SK-N-MC (cell line): ENCODE measurements at regions not wholly inside any gene's neighbourhood (a gene's known extent, or its start where the extent isn't known, plus 50 kb on each side); places are given as distances from the start of the nearest gene placed in this dataset.
A peak's percentile ranks its signal among the peaks of the same experiment; 100 is the strongest.
"Not testable (repeated sequence)": the region's sequence is repeated elsewhere in the genome, so short reads cannot be mapped to it uniquely, and the experiment has no call there.

Experiments
- DNase-seq: peaks from one replicate; pipeline ENCODE4 v3.0.0-alpha.2; 2011; ENCODE audit warnings: low read depth, low spot score
- H3K27ac ChIP-seq: fragments of 200-600 bp; sonication (generic); 2 replicates; pipeline ENCODE4 v1.5.1; 2016; ENCODE audit warnings: mixed run types
- H3K36me3 ChIP-seq: fragments of 200-600 bp; sonication (generic); 2 replicates; pipeline ENCODE4 v1.6.1; 2017; ENCODE audit warnings: antibody characterized with exemption, low read length, mixed read lengths; ENCODE audit not compliant: insufficient read depth
- H3K4me3 ChIP-seq: fragments of 200-600 bp; sonication (generic); 2 replicates; pipeline ENCODE4 v1.5.1; 2016
- H3K9ac ChIP-seq: fragments of 200-600 bp; sonication (generic); 2 replicates; pipeline ENCODE4 v1.8.0; 2017; ENCODE audit warnings: mixed run types, mixed read lengths; ENCODE audit not compliant: insufficient read length
- H3K9me3 ChIP-seq: fragments of 200-600 bp; sonication (generic); 2 replicates; pipeline ENCODE4 v1.6.1; 2017; ENCODE audit warnings: low read depth, mild to moderate bottlenecking, antibody characterized with exemption, low read length, moderate library complexity, mixed read lengths
- EZH2 ChIP-seq: fragments of 200-600 bp; sonication (generic); IDR thresholded peaks from one replicate; pipeline ENCODE4 v1.6.1; 2017; ENCODE audit warnings: antibody characterized with exemption
- FOXP2 ChIP-seq: optimal IDR thresholded peaks from 2 replicates; pipeline ENCODE3; 2011; ENCODE audit warnings: mild to moderate bottlenecking, moderate library complexity; ENCODE audit not compliant: insufficient read depth; ENCODE audit errors: extremely low read length, control extremely low read depth
- POLR2AphosphoS5 ChIP-seq: IDR thresholded peaks from 2 replicates; pipeline ENCODE4 v1.6.1; 2012; ENCODE audit warnings: mild to moderate bottlenecking, low read depth, low read length, borderline replicate concordance

DNA sequence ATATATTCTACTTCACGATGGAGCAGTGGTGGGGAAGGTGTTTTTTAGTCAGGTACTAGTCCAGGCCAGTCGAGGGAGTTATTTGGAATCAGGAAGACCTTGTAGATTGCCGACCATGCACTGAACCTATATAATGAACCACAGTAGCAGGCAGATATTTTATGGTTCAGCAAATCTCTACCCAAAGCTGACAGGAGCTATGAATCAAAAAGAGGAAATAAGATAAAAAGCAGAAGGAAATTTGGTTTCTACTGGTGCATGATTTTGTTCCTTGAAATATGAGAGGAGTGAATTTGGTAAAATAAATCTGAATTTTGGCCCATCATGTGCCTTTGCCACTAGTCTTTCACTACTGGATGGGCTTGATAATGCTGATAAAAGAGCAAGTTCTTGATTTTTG lies 924.3 kb upstream of the DIAPH2 start:
- no peak for DNase-seq
- no peaks in the 10 kb centered on the region for H3K9me3 ChIP-seq
- no peak overlapping the region for H3K4me3 ChIP-seq
- no peak overlapping the region for H3K27ac ChIP-seq
- TF ChIP-seq POLR2AphosphoS5 (no peak), EZH2 (no peak)
- no peak overlapping the region for H3K9ac ChIP-seq
- no peaks in the 10 kb centered on the region for H3K36me3 ChIP-seq

DNA sequence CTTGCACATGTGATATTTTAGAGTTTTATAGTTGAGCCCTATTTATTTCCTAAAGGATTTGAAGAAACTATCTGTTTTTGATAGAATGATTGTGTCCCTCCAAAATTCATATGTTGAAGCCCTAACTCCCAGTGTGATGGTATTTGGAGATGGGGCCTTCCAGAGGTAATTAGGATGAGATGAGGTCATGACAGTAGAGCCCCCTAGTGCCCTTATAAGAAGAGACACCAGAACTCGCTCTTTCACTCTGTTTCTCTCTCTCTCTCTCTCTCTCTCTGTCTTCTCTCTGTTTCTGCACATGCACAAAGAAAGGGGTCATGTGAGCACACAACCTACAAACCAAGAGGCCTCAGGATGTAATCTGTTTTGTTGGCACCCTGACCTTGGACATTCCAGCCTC lies 921.9 kb upstream of the DIAPH2 start:
- TF ChIP-seq POLR2AphosphoS5: no peak
- TF ChIP-seq EZH2: no peak
- no peak for TF ChIP-seq FOXP2
- no peak for DNase-seq
- H3K4me3 ChIP-seq: no peak overlapping the region

DNA sequence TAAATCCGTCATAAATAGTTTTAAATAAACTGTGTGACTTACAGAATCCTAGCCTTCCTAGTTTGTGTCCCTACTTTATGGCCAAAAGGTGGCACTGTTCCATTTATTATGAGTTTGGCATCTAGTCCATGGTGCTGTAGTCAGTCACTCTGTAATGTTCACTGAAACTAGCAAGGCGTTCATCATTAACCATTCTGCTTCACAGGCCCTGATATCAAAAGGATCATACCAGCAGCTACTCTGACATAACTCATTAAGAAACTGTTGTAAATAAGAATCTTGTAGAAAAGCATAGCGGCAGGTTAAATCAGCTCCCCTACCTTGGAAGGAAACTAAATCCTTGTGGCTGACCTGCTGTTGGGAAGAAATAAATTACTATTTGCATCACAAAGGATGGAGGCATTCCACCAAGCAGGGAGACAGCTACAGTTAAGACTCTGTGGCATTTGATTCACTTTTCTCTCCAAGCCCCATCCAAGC lies 919.6 kb upstream of the DIAPH2 start:
- H3K9me3 ChIP-seq: no peaks in the 10 kb centered on the region
- no peak overlapping the region for H3K9ac ChIP-seq
- no peak for TF ChIP-seq FOXP2
- TF ChIP-seq POLR2AphosphoS5: no peak
- no peak for TF ChIP-seq EZH2
- H3K36me3 ChIP-seq: no peaks in the 10 kb centered on the region
- no peak overlapping the region for H3K27ac ChIP-seq
- peak; percentile 50 for DNase-seq
- H3K4me3 ChIP-seq: no peak overlapping the region

More for the DNA sequence above, 921.9 kb upstream of the DIAPH2 start:
- H3K9ac ChIP-seq: no peak overlapping the region
- H3K27ac ChIP-seq: no peak overlapping the region
- H3K36me3 ChIP-seq: no peaks in the 10 kb centered on the region
- no peaks in the 10 kb centered on the region for H3K9me3 ChIP-seq

DNA sequence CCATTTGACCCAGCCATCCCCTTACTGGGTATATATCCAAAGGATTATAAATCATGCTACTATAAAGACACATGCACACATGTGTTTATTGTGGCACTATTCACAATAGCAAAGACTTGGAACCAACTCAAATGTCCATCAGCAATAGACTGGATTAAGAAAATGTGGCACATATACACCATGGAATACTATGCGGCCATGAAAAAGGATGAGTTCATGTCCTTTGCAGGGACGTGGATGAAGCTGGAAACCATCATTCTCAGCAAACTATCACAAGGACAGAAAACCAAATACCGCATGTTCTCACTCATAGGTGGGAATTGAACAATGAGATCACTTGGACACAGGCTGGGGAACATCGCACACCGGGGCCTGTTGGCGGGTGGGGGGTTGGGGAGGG lies 913.4 kb upstream of the DIAPH2 start:
- H3K9ac ChIP-seq, H3K36me3 ChIP-seq, H3K4me3 ChIP-seq, DNase-seq, H3K27ac ChIP-seq, H3K9me3 ChIP-seq: not testable (repeated sequence)

DNA sequence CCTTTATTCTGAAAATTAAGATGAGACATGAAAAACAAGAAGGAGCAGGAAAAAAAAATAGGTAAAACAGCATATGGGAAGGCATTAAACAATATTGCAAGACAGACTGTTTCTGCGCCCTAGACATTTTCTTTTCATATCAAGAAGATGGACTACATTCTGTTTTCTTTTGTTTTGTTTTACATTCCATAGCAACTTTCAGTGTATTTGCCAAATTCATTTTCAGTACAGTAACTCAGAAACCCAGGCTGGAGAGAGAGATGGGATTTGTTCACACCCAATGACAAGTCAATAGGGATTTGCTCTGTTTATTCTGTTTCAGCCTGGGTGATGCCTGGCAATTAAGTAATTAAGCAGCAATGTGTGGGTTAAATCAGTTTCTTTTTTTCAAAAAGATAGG lies 892.8 kb upstream of the DIAPH2 start:
- Histone ChIP-seq H3K9ac (no peak overlapping the region), H3K9me3 (no peaks in the 10 kb centered on the region), H3K27ac (no peak overlapping the region), H3K36me3 (no peaks in the 10 kb centered on the region), H3K4me3 (no peak overlapping the region)
- TF ChIP-seq EZH2: no peak
- no peak for TF ChIP-seq FOXP2
- TF ChIP-seq POLR2AphosphoS5: no peak
- DNase-seq: no peak

DNA sequence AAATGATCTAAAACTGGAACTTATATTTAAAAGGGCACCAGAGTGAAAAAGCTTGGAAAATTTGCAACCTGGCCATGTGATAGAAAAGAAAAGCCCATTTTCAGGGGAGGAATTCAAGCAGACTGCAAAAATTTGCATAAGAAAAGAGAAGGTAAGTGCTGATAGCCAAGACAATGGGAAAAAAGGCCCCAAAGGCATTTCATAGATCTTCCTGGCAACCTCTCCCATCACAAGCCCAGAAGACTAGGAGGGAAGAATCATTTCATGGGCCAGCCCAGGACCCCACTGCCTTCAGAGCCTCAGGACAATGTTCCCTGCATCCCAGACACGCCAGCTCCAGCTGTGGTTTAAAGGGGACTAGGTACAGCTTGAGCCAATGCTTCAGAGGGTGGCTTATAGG lies 887.3 kb upstream of the DIAPH2 start:
- Histone ChIP-seq H3K36me3 (no peaks in the 10 kb centered on the region), H3K9me3 (no peaks in the 10 kb centered on the region), H3K27ac (no peak overlapping the region), H3K4me3 (no peak overlapping the region), H3K9ac (no peak overlapping the region)
- no peak for DNase-seq
- TF ChIP-seq POLR2AphosphoS5 (no peak), EZH2 (no peak), FOXP2 (no peak)

DNA sequence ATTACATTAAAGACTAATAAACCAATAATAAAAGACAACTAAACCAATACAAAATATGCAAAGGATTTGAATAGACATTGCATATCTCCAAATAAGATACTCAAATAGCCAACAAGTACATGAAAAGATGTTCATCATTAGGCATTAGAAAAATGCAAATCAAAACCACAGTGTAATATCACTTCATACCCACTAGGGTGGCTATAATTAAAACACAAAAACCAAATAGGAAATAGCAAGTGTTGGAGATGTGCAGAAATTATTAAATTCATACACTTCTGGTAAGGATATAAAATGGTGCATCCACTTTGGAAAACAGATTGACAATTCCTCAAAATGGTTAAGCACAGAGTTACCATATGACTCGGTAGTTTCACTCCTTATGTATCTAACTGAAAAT lies 860.8 kb upstream of the DIAPH2 start:
- Histone ChIP-seq H3K4me3 (no peak overlapping the region), H3K36me3 (no peaks in the 10 kb centered on the region), H3K9ac (no peak overlapping the region), H3K27ac (no peak overlapping the region), H3K9me3 (no peaks in the 10 kb centered on the region)
- TF ChIP-seq FOXP2 (no peak), POLR2AphosphoS5 (no peak), EZH2 (no peak)
- no peak for DNase-seq

DNA sequence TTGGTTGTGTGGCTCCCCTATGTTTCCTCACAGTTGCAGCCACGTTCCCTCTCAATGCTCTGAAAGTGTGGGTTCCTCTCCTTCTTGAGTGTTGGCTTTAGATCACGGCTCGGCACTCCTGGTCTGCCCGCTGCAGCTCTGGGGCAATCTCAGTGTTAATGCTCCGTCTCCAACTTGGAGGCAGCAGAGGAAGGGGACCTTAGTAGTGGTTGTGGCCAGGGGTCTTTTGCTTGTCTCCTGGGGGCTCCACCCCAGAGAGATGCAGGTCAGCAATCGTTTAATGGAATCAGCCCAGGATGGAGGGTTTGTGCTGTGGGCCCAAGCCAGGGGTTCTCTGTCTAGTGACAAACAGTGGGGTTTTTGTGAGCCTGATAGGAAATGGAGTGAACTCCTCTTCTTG lies 849.4 kb upstream of the DIAPH2 start:
- Histone ChIP-seq H3K9ac (no peak overlapping the region), H3K27ac (no peak overlapping the region), H3K9me3 (no peaks in the 10 kb centered on the region), H3K36me3 (no peaks in the 10 kb centered on the region), H3K4me3 (no peak overlapping the region)
- no peak for DNase-seq
- TF ChIP-seq POLR2AphosphoS5: no peak
- no peak for TF ChIP-seq EZH2

DNA sequence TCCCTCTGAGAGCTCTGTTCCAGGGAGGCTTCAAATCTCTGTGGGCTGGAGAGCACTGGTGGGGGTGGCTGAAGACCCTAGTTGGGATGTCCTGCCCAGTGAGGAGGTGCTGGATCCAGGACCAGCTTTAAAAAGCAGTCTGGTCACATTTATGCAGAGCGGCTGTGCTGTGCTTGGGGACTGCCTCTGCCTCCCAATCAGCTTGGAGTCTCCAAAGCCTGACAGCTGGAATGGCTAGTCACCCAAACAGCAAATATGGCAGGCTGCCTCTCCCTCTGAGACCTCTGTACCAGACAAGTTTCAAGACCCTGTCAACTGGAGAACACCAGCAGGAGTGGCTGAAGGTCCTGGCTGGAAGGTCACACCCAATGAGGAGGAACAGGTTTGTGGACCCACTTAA lies 848.1 kb upstream of the DIAPH2 start:
- no peaks in the 10 kb centered on the region for H3K9me3 ChIP-seq
- no peaks in the 10 kb centered on the region for H3K36me3 ChIP-seq
- no peak overlapping the region for H3K27ac ChIP-seq
- no peak overlapping the region for H3K4me3 ChIP-seq
- H3K9ac ChIP-seq: no peak overlapping the region
- no peak for TF ChIP-seq EZH2
- no peak for TF ChIP-seq POLR2AphosphoS5
- no peak for TF ChIP-seq FOXP2
- DNase-seq: no peak

DNA sequence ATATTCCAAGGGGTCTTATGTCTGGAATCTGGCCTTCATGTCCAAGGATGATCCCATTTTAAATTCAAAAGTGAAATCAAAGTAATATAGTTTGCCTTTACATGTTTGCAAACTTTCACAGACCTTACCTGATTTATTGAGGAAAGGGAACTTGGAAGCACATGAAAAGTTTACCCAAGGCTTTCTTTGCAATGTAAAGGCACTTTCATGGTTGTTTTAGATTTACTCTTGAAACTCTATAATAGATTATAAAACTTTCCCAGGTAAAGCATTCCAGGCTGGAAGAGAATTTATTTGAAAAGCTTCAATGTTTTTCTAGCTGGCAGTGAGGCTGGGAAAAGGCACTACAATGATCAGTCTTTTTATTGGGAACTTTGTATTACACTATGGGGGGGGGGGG lies 842.8 kb upstream of the DIAPH2 start:
- Histone ChIP-seq H3K9me3 (no peaks in the 10 kb centered on the region), H3K4me3 (no peak overlapping the region)
- DNase-seq: no peak

More for the DNA sequence above, 842.8 kb upstream of the DIAPH2 start:
- TF ChIP-seq POLR2AphosphoS5: no peak
- TF ChIP-seq FOXP2: no peak
- Histone ChIP-seq H3K27ac (no peak overlapping the region), H3K9ac (no peak overlapping the region), H3K36me3 (no peaks in the 10 kb centered on the region)
